ENCODE measurements at regions not wholly inside any gene's neighbourhood (a gene's known extent, or its start where the extent isn't known, plus 50 kb on each side); places are given as distances from the start of the nearest gene placed in this dataset.

- no peak for TF ChIP-seq POLR2A (IDR thresholded peaks at IDR 0.05; ENCODE audit: low read depth, low read length)
- TF ChIP-seq EGR1 (IDR thresholded peaks at IDR 0.05; ENCODE audit: borderline replicate concordance in 1 of 2, low read depth in 2 of 2, low read length in 2 of 2), result no peak
- no peak for TF ChIP-seq KDM1A (IDR thresholded peaks at IDR 0.05; ENCODE audit: borderline replicate concordance)
- TF ChIP-seq CTCF (IDR thresholded peaks at IDR 0.05 in 2 of 3, conservative IDR thresholded peaks at IDR 0.05 in 1 of 3; ENCODE audit: control insufficient read depth in 2 of 3, extremely low read depth in 1 of 3, insufficient read depth in 1 of 3, low read depth in 3 of 3, low read length in 3 of 3), result no peak
- no peak for TF ChIP-seq BACH1 (IDR thresholded peaks at IDR 0.05; ENCODE audit: borderline replicate concordance)
- TF ChIP-seq CEBPB (IDR thresholded peaks at IDR 0.05; ENCODE audit: borderline replicate concordance in 1 of 2, low read depth in 2 of 2, low read length in 2 of 2), result no peak
- no peak for TF ChIP-seq CREM (IDR thresholded peaks at IDR 0.05; ENCODE audit: low read depth)
- no peak for TF ChIP-seq NR2C2 (IDR thresholded peaks at IDR 0.05; ENCODE audit: borderline replicate concordance, control insufficient read depth, insufficient read length, low read depth)
- TF ChIP-seq NFYA (IDR thresholded peaks at IDR 0.05; ENCODE audit: borderline replicate concordance, low read depth, low read length), result no peak
- TF ChIP-seq EP300 (IDR thresholded peaks at IDR 0.05; ENCODE audit: borderline replicate concordance in 1 of 2, control insufficient read depth in 1 of 2, low read depth in 2 of 2, low read length in 2 of 2), result no peak
- no peak for TF ChIP-seq MXI1 (IDR thresholded peaks at IDR 0.05; ENCODE audit: low read depth, low read length)
- TF ChIP-seq, protein P1, sequence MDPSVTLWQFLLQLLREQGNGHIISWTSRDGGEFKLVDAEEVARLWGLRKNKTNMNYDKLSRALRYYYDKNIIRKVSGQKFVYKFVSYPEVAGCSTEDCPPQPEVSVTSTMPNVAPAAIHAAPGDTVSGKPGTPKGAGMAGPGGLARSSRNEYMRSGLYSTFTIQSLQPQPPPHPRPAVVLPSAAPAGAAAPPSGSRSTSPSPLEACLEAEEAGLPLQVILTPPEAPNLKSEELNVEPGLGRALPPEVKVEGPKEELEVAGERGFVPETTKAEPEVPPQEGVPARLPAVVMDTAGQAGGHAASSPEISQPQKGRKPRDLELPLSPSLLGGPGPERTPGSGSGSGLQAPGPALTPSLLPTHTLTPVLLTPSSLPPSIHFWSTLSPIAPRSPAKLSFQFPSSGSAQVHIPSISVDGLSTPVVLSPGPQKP (IDR thresholded peaks at IDR 0.05; ENCODE audit: low read depth, low read length), result no peak
- TF ChIP-seq HDAC2 (IDR thresholded peaks at IDR 0.05), result no peak
These were observed 519.1 kb downstream of the MDFIC start for GRCh38 chr7:115441033-115441432.
